ENCODE measurements at regions not wholly inside any gene's neighbourhood (a gene's known extent, or its start where the extent isn't known, plus 50 kb on each side); places are given as distances from the start of the nearest gene placed in this dataset.

GRCh38 chr3:116640109-116640508 lies 69.5 kb upstream of the TUSC7 start:
- no peak for TF ChIP-seq CTCF (IDR thresholded peaks at IDR 0.05)
- TF ChIP-seq POLR2A (IDR thresholded peaks at IDR 0.05), result no peak
